ENCODE measurements at regions not wholly inside any gene's neighbourhood (a gene's known extent, or its start where the extent isn't known, plus 50 kb on each side); places are given as distances from the start of the nearest gene placed in this dataset.

GRCh38 chr3:152199102-152199840 is 69.5 kb upstream of the MBNL1 start:
- no peak overlapping the region for H3K4me3 ChIP-seq (replicated peaks; ENCODE audit: low read depth, low read length)
- DNase-seq (ENCODE audit: low read depth) = no peak
- no peak for TF ChIP-seq CTCF (IDR thresholded peaks at IDR 0.05; ENCODE audit: low read length, missing control alignments)

GRCh38 chr3:152200476-152201420 is 68.0 kb upstream of the MBNL1 start:
- no peak for TF ChIP-seq CTCF (IDR thresholded peaks at IDR 0.05; ENCODE audit: low read length, missing control alignments)
- DNase-seq (ENCODE audit: low read depth) = peak; percentile 34
- H3K4me3 ChIP-seq (replicated peaks; ENCODE audit: low read depth, low read length) = no peak overlapping the region

- no peak overlapping the region for H3K4me3 ChIP-seq (replicated peaks; ENCODE audit: low read depth, low read length)
- no peak for TF ChIP-seq CTCF (IDR thresholded peaks at IDR 0.05; ENCODE audit: low read length, missing control alignments)
- DNase-seq (ENCODE audit: low read depth) = no peak
Observed at GRCh38 chr3:152202976-152203626, 65.6 kb upstream of the MBNL1 start.

- TF ChIP-seq CTCF (IDR thresholded peaks at IDR 0.05; ENCODE audit: low read length, missing control alignments) = no peak
- DNase-seq (ENCODE audit: low read depth) = peak; percentile 20
- no peak overlapping the region for H3K4me3 ChIP-seq (replicated peaks; ENCODE audit: low read depth, low read length)
Observed at GRCh38 chr3:152203652-152204051, 65.1 kb upstream of the MBNL1 start.

GRCh38 chr3:152204218-152204617 is 64.5 kb upstream of the MBNL1 start:
- TF ChIP-seq CTCF (IDR thresholded peaks at IDR 0.05; ENCODE audit: low read length, missing control alignments) = no peak

GRCh38 chr3:152205097-152205593 is 63.6 kb upstream of the MBNL1 start:
- no peak for TF ChIP-seq CTCF (IDR thresholded peaks at IDR 0.05; ENCODE audit: low read length, missing control alignments)
- H3K4me3 ChIP-seq (replicated peaks; ENCODE audit: low read depth, low read length) = no peak overlapping the region
- DNase-seq (ENCODE audit: low read depth) = no peak

More at GRCh38 chr3:152204218-152204617, 64.5 kb upstream of the MBNL1 start:
- H3K4me3 ChIP-seq (replicated peaks; ENCODE audit: low read depth, low read length) = no peak overlapping the region
- no peak for DNase-seq (ENCODE audit: low read depth)
